Mesenchymal stem cell (in vitro differentiated cells and primary cell): ENCODE measurements at regions not wholly inside any gene's neighbourhood (a gene's known extent, or its start where the extent isn't known, plus 50 kb on each side); places are given as distances from the start of the nearest gene placed in this dataset.

Experiments used
- DNase-seq: peaks from one replicate; pipeline ENCODE4 v3.0.0-alpha.2; 2013
- H2AFZ ChIP-seq: one replicate; pipeline ENCODE4 v1.6.1; 2013; ENCODE audit warnings: low read depth, mild to moderate bottlenecking, control low read depth, inconsistent platforms, low read length, moderate library complexity
- H2AK5ac ChIP-seq: 2 replicates; pipeline ENCODE4 v1.6.1; 2013; ENCODE audit warnings: low read length, moderate library complexity, mild to moderate bottlenecking, inconsistent platforms; ENCODE audit not compliant: severe bottlenecking
- H2BK120ac ChIP-seq: one replicate; pipeline ENCODE4 v1.6.1; 2013; ENCODE audit warnings: low read depth, mild to moderate bottlenecking, inconsistent platforms, low read length, moderate library complexity
- H2BK12ac ChIP-seq, 2 experiments: one replicate each; pipeline ENCODE4 v1.6.1; 2013; ENCODE audit warnings: inconsistent platforms in 2 of 2, low read length in 2 of 2, mild to moderate bottlenecking in 2 of 2, moderate library complexity in 2 of 2, control low read depth in 1 of 2
- H2BK15ac ChIP-seq: one replicate; pipeline ENCODE4 v1.6.1; 2013; ENCODE audit warnings: mild to moderate bottlenecking, low read depth, inconsistent platforms; ENCODE audit not compliant: poor library complexity, severe bottlenecking
- H2BK5ac ChIP-seq: 2 replicates; pipeline ENCODE4 v1.6.1; 2013; ENCODE audit warnings: low read depth, mild to moderate bottlenecking, low read length, control low read depth, inconsistent platforms; ENCODE audit not compliant: poor library complexity, severe bottlenecking
- H3K14ac ChIP-seq, 2 experiments: one replicate each; pipeline ENCODE4 v1.6.1; 2013; ENCODE audit warnings: inconsistent platforms in 2 of 2, low read length in 2 of 2, control low read depth in 1 of 2, mild to moderate bottlenecking in 1 of 2, moderate library complexity in 1 of 2
- H3K18ac ChIP-seq, 2 experiments: one replicate each; pipeline ENCODE4 v1.6.1; 2013; ENCODE audit warnings: inconsistent platforms in 2 of 2, low read length in 2 of 2, control low read depth in 1 of 2, low read depth in 1 of 2, mild to moderate bottlenecking in 1 of 2
- H3K23ac ChIP-seq, 2 experiments: one replicate each; pipeline ENCODE4 v1.6.1; 2013; ENCODE audit warnings: inconsistent platforms in 2 of 2, low read length in 2 of 2, mild to moderate bottlenecking in 2 of 2, moderate library complexity in 2 of 2, control low read depth in 1 of 2
- H3K27ac ChIP-seq: 2 replicates; pipeline ENCODE4 v1.5.1; 2013; ENCODE audit warnings: mild to moderate bottlenecking, moderate library complexity, low read length, control low read depth, inconsistent platforms; ENCODE audit not compliant: poor library complexity, severe bottlenecking
- H3K27me3 ChIP-seq, 2 experiments: 2 replicates each; pipeline versions ENCODE4 v1.6.1 to v1.7.0; 2013; ENCODE audit warnings: low read length in 2 of 2, mild to moderate bottlenecking in 2 of 2, moderate library complexity in 2 of 2, control low read depth in 1 of 2, inconsistent platforms in 1 of 2; ENCODE audit not compliant: control insufficient read depth in 1 of 2, insufficient read depth in 1 of 2
- H3K36me3 ChIP-seq, 2 experiments: 2 replicates each; pipeline versions ENCODE4 v1.6.1 to v1.7.0; 2013; ENCODE audit warnings: low read length in 2 of 2, control low read depth in 1 of 2, inconsistent platforms in 1 of 2, low read depth in 1 of 2, mild to moderate bottlenecking in 1 of 2; ENCODE audit not compliant: insufficient read depth in 2 of 2, control insufficient read depth in 1 of 2
- H3K4ac ChIP-seq, 2 experiments: one replicate each; pipeline ENCODE4 v1.6.1; 2013; ENCODE audit warnings: inconsistent platforms in 2 of 2, low read length in 2 of 2, mild to moderate bottlenecking in 2 of 2, moderate library complexity in 2 of 2, control low read depth in 1 of 2, low read depth in 1 of 2
- H3K4me1 ChIP-seq: 2 replicates; pipeline ENCODE4 v1.6.1; 2013; ENCODE audit warnings: low read depth, low read length, control low read depth; ENCODE audit not compliant: control insufficient read depth, insufficient read depth
- H3K4me2 ChIP-seq: 2 replicates; pipeline ENCODE4 v1.6.1; 2013; ENCODE audit warnings: low read length, mild to moderate bottlenecking, inconsistent platforms; ENCODE audit not compliant: poor library complexity, severe bottlenecking
- H3K4me3 ChIP-seq, 2 experiments: 2 replicates each; pipeline versions ENCODE4 v1.5.1 to v1.7.0; 2013; ENCODE audit warnings: low read length in 2 of 2, mild to moderate bottlenecking in 2 of 2, control low read depth in 1 of 2, low read depth in 1 of 2; ENCODE audit not compliant: insufficient read depth in 1 of 2
- H3K79me1 ChIP-seq: replicated peaks from 2 replicates; pipeline ENCODE4 v1.6.1; 2013; ENCODE audit warnings: mild to moderate bottlenecking, control low read depth, low read length, inconsistent platforms; ENCODE audit not compliant: poor library complexity, severe bottlenecking
- H3K9ac ChIP-seq: 2 replicates; pipeline ENCODE4 v1.7.0; 2013; ENCODE audit warnings: mild to moderate bottlenecking, low read length, moderate library complexity
- H3K9me3 ChIP-seq: 2 replicates; pipeline ENCODE4 v1.7.0; 2013; ENCODE audit warnings: mild to moderate bottlenecking, low read length; ENCODE audit not compliant: control insufficient read depth
- H4K8ac ChIP-seq: one replicate; pipeline ENCODE4 v1.6.1; 2013; ENCODE audit warnings: inconsistent platforms, mild to moderate bottlenecking, low read length, moderate library complexity
- H4K91ac ChIP-seq: one replicate; pipeline ENCODE4 v1.6.1; 2013; ENCODE audit warnings: mild to moderate bottlenecking, low read length, inconsistent platforms
- WGBS: methylation state at CpG from one replicate; pipeline ENCODE4 v1.1.7; 2013; ENCODE audit warnings: mixed read lengths; 5-methylcytosine and 5-hydroxymethylcytosine counted together

DNA sequence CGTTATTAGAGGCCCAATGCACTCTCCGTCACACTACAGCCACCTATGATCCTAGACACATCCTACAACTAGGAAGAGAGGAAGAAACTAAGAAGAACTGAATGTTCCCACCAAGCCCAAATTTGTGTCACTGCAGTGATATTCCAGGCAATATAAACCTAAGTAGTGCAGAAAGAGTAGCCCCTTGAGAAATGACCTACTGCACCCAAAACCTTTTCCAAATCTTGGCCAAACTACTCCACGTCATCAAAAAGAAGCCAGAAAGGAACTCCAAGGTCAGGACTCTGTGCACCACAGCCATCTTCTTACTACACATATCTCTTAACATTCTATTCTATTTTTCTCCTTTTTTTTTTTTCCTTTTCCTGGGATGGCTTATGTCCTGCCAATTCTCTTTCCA is 60.2 kb downstream of the ADAMTS1 start:
- H3K4me2 ChIP-seq = no peak overlapping the region
- no peak overlapping the region for H3K23ac ChIP-seq

DNA sequence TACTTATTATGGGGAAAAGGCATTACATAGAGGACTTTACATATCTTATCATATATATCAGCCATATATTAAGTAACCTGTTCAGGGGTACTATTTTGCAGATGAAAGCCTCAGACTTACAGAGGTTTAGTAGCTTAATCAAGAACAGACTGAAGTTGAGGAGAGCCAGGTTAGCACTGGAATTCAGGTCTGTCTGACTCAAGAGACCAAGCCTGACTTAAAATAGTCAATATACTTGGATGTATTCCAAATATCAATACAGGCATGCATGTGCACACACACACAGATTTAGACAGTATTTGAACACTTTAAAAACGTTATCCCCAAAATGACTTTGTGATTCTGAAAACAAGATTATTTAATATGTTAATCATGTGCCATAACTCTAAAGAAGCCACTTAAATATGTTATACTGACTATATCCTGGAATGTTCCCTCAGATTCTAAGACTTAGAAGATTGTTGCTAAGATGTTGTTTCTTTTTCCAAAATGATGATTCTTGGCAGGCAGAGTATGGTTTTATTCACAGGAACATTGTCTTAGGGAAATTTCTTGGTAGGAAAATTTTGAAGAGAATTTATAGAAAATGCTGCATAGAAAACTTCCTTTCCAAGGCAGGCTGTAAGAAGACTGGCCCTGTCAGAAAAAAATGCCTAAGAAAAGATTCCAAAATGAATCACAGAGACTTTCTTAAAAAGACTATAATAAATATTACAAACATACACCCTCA is 61.6 kb downstream of the ADAMTS1 start:
- no peak overlapping the region for H2AK5ac ChIP-seq
- no peak overlapping the region for H3K4me3 ChIP-seq
- no peaks in the 10 kb centered on the region for H3K36me3 ChIP-seq
- H2BK5ac ChIP-seq = no peak overlapping the region
- no peak overlapping the region for H3K27ac ChIP-seq
- no peak overlapping the region for H2AFZ ChIP-seq
- no peak for DNase-seq
- no peak overlapping the region for H2BK12ac ChIP-seq
- H3K27me3 ChIP-seq = no peaks in the 10 kb centered on the region
- WGBS = no CpG with 5 or more reads among the region's 1 CpG
- no peaks in the 10 kb centered on the region for H3K9me3 ChIP-seq
- H3K4me2 ChIP-seq = no peak overlapping the region
- H2BK120ac ChIP-seq = no peak overlapping the region
- no peak overlapping the region for H3K9ac ChIP-seq
- no peak overlapping the region for H3K14ac ChIP-seq
- no peak overlapping the region for H3K4ac ChIP-seq
- H3K4me1 ChIP-seq = no peaks in the 10 kb centered on the region
- H3K23ac ChIP-seq = no peak overlapping the region
- H4K8ac ChIP-seq = no peak overlapping the region
- H4K91ac ChIP-seq = no peak overlapping the region
- no peak overlapping the region for H3K18ac ChIP-seq
- H3K79me1 ChIP-seq = no peaks in the 10 kb centered on the region
- no peak overlapping the region for H2BK15ac ChIP-seq

More for the DNA sequence above, 60.2 kb downstream of the ADAMTS1 start:
- H4K91ac ChIP-seq = no peak overlapping the region
- H3K27ac ChIP-seq = no peak overlapping the region
- no peak overlapping the region for H3K18ac ChIP-seq
- H3K4me3 ChIP-seq = no peak overlapping the region
- no peaks in the 10 kb centered on the region for H3K79me1 ChIP-seq
- no peak overlapping the region for H3K9ac ChIP-seq
- H3K9me3 ChIP-seq = no peaks in the 10 kb centered on the region
- no peak for DNase-seq
- H2AFZ ChIP-seq = no peak overlapping the region
- H3K14ac ChIP-seq = no peak overlapping the region
- H2BK120ac ChIP-seq = no peak overlapping the region
- H3K27me3 ChIP-seq = no peaks in the 10 kb centered on the region
- H4K8ac ChIP-seq = no peak overlapping the region
- no peaks in the 10 kb centered on the region for H3K4me1 ChIP-seq
- H2BK15ac ChIP-seq = no peak overlapping the region
- 85% methylated on average over 3 of the region's 3 CpGs for WGBS
- no peaks in the 10 kb centered on the region for H3K36me3 ChIP-seq
- H2AK5ac ChIP-seq = no peak overlapping the region
- H3K4ac ChIP-seq = no peak overlapping the region
- no peak overlapping the region for H2BK12ac ChIP-seq
- H2BK5ac ChIP-seq = no peak overlapping the region

DNA sequence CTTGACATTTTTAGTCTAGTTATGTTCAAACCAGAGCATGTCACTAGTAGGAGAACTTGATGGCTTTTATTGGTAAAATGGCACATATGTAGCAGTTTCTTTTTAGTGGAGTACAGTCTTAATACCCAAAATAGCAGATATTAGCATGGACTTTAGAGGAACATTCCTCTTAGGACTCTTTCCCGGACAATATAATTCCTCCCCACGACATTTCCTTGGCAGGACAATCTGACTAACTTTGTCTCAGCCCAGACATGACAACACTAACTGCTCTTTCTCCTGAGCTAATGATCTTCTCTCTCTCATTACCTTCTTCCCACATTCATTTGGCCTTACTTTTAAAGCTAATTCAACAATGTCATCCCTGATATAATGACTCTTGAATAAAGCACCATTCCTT is 62.5 kb downstream of the ADAMTS1 start:
- Histone ChIP-seq H3K4me3 (no peak overlapping the region), H2AFZ (no peak overlapping the region), H3K36me3 (no peaks in the 10 kb centered on the region), H3K79me1 (no peaks in the 10 kb centered on the region), H2BK12ac (no peak overlapping the region), H3K27ac (no peak overlapping the region), H3K4ac (no peak overlapping the region), H3K23ac (no peak overlapping the region), H2BK15ac (no peak overlapping the region), H2BK120ac (no peak overlapping the region), H3K14ac (no peak overlapping the region), H3K4me1 (no peaks in the 10 kb centered on the region), H4K91ac (no peak overlapping the region), H4K8ac (no peak overlapping the region), H3K18ac (no peak overlapping the region), H3K9ac (no peak overlapping the region), H3K27me3 (no peaks in the 10 kb centered on the region), H2BK5ac (no peak overlapping the region), H2AK5ac (no peak overlapping the region), H3K4me2 (no peak overlapping the region), H3K9me3 (no peaks in the 10 kb centered on the region)
- WGBS = 87% methylated on average over 2 of the region's 2 CpGs
- DNase-seq = no peak

DNA sequence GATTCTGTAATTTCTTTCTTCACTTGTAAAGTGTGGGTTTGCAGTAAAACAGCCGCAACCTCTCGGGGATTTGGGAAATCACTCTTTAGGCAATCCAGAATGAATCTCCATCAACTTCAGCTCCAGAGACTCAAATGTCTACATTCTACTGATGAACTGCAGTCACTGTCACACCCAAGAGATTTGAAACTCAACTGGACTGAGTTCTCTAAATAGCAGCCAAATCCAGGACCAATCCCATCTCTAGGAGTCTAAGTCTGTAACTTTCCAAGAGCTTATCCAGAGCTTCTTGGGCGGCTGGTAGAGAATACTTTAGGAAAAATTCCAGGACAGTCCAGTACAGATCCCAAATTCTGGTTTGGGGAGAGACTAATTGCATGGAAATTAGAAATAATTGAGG is 62.9 kb downstream of the ADAMTS1 start:
- no peak for DNase-seq
- Histone ChIP-seq H3K4me2 (no peak overlapping the region), H2BK15ac (no peak overlapping the region), H2BK120ac (no peak overlapping the region), H3K27me3 (no peaks in the 10 kb centered on the region), H3K36me3 (no peaks in the 10 kb centered on the region), H2BK5ac (no peak overlapping the region), H3K18ac (no peak overlapping the region), H3K4me1 (no peaks in the 10 kb centered on the region), H3K4ac (no peak overlapping the region), H2AK5ac (no peak overlapping the region), H3K27ac (no peak overlapping the region), H3K4me3 (no peak overlapping the region), H4K8ac (no peak overlapping the region), H3K9me3 (no peaks in the 10 kb centered on the region), H2AFZ (no peak overlapping the region), H2BK12ac (no peak overlapping the region), H3K23ac (no peak overlapping the region), H3K14ac (no peak overlapping the region), H4K91ac (no peak overlapping the region), H3K9ac (no peak overlapping the region), H3K79me1 (no peaks in the 10 kb centered on the region)
- WGBS = 95% methylated on average over 3 of the region's 3 CpGs
